HG03521 (cell line): ENCODE measurements at regions not wholly inside any gene's neighbourhood (a gene's known extent, or its start where the extent isn't known, plus 50 kb on each side); places are given as distances from the start of the nearest gene placed in this dataset.

Source experiments
- ATAC-seq: cut with Tn5 transposase; IDR thresholded peaks from one replicate; pipeline ENCODE4 v1.9.1; 2021; ENCODE audit warnings: mild to moderate bottlenecking, moderate library complexity; ENCODE audit not compliant: unreplicated experiment

GRCh38 chr5:30765227-30765626 is 428.3 kb upstream of the CDH6 start:
- no peak for ATAC-seq

GRCh38 chr5:30764704-30765103 is 428.8 kb upstream of the CDH6 start:
- no peak for ATAC-seq

GRCh38 chr5:30759731-30760130 is 433.8 kb upstream of the CDH6 start:
- no peak for ATAC-seq

DNA sequence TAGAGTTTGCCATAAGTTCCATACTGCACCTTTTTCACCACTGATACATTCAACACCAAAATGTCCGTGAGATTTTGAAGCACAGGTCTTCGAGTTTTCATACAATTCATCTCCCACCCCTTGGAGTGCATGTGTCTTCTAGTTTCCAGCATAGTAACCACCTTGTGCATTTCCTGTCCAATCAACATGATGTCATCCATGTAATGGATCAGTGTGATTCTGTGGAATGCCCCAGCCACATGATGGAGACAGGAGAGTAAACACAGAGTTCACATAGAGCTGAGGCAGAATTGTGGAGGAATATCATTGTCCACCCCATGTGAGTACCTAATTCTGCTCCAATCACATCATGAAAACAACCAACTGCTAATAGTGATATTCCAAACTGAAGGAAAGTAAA is 441.5 kb upstream of the CDH6 start:
- no peak for ATAC-seq

GRCh38 chr5:30749971-30750370 is 443.5 kb upstream of the CDH6 start:
- ATAC-seq, result no peak

- no peak for ATAC-seq
Measured at GRCh38 chr5:30747412-30747811, 446.1 kb upstream of the CDH6 start.

DNA sequence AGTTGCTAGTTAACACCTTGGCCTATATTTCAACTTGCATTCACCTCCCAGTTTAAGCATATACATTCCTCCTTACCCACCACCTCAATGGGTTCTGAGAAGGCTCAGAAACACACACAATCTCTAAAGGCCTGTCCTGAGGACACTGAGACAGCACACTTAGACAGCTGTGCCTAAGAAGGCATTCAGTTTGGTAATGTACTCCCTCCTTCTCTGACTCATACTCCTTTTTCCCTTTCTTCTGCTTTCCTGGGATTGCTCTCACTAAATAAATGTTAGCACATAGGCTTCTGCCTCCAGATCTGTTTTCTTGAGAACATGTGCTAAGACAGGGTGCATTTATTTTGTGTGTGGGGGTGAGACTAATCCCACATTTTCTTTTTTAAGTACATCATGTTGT is 456.8 kb upstream of the CDH6 start:
- ATAC-seq, result no peak

- ATAC-seq, result no peak
Measured at GRCh38 chr5:30734118-30734517, 459.4 kb upstream of the CDH6 start.

GRCh38 chr5:30725073-30725472 is 468.4 kb upstream of the CDH6 start:
- no peak for ATAC-seq

- no peak for ATAC-seq
Measured at GRCh38 chr5:30698217-30698616, 495.3 kb upstream of the CDH6 start.

DNA sequence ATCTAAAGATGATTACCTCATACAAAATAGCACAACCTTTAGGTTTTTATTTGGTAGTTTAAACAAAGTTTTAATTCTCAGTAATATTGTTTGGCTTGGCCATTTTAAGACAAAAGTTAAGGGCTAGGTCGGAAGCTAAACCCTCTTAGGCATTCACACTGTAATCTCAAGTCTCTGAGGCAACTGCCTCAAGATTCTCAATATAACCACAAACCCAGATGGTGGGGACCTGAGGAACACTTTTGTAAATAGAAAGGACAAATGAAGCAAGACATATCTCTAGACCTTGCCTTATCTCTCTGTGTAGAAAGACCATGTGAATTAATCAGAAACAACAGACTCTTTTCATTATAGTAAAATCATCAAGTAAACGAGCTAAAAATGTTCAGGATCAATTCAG is 500.2 kb upstream of the CDH6 start:
- ATAC-seq, result no peak

GRCh38 chr5:30690931-30691330 is 502.6 kb upstream of the CDH6 start:
- ATAC-seq, result no peak

DNA sequence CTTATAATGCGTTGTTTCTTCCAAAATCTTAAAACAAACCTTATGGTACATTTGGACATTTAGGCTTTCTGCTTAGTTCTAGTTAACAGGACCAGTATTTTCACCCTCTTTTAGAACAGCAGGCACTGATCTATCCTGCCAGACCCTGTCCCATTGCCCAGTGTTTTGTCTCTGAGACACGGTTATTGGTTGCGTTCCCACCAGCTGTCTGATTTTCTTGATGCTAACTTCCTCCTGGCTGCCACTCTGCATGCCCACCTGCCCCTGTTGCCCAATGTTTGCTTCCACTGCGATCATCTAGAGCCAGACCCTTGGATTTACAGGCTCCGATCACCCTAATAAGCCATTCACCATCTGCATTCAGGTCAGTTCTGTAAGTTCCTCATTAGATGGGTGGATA is 506.0 kb upstream of the CDH6 start:
- no peak for ATAC-seq

GRCh38 chr5:30686530-30686929 is 507.0 kb upstream of the CDH6 start:
- ATAC-seq, result no peak

DNA sequence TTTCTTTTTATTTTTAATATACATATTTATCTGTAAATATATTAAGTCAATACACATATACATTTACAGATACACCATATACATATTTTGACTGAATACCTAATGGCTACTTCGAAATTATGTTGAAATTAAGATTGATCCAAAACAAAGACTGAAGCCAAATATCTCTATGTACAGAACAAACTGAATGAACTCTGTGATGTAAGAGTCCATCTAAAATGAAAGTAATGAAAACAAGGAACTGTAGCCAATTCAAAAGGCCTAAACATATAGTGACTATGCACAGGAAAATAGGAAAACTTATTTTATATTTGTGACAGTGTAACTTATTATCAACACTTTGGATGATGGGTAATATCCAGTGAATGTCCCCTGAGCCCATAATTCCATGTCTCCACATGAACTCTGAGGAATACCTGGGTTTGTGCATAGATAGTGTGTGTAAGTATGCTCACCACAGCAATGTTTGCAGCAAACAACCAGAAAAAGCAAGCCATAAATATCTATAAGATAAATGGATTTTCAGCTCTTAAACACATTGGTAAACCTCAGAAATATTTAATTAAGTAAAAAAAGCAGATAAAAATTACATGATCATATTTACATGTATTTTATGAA is 517.2 kb upstream of the CDH6 start:
- ATAC-seq, result no peak

DNA sequence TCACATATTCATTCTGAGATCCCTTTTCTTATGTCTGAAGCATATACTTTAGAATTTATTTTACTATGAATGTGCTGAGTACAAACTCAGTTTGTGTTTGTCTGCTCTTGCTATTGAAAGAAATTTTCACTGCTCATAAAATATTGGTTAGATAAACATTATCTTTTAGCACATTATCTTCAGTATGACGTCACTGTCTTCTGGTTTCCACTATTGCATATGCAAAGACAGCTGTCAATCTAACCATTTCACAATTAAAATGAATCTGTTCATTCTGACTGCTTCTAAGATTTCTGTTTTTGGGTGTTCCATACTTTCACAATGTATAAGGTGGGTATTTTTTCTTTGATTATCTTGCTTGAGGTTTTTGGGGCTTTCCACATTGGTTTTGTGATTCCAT is 526.2 kb upstream of the CDH6 start:
- ATAC-seq, result no peak

DNA sequence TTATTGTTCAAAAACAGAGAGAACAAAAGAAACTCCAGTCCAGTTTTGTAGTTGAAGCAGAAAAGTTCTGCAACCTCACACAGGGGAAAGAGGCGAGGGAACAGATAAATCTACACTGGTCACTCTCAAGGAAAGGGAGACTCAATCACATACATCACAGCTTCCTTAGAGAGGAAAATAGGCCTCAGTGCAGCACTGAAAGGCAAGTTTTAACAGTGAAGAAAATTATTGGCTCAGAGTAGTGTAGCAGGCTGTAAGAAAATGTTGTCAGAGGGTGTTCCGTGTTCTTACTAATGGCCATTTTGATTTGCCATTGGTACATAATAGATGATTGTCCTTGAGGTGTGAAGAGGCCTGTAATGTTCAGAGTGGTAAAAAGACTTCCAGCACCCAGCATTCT is 530.0 kb upstream of the CDH6 start:
- no peak for ATAC-seq

GRCh38 chr5:30662373-30662772 is 531.1 kb upstream of the CDH6 start:
- no peak for ATAC-seq

DNA sequence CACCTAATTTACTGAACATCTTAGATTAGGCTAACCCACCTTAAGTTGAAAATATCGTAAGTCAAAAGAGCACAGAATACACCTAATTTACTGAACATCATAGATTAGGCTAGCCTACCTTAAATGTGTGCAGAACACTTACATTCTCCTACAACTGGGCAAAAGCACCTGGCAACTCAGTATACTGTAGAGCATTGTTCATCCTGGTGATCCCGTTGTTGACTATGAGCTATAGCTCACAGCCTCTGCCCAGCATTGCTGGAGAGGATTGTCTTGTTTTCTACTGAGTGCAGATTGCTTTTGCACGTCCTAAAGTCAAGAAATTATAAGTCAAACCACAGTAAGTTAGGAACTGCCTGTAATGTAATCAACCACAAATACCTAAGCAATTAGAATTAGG is 531.8 kb upstream of the CDH6 start:
- no peak for ATAC-seq

- ATAC-seq, result no peak
Measured at GRCh38 chr5:30659417-30659816, 534.1 kb upstream of the CDH6 start.

DNA sequence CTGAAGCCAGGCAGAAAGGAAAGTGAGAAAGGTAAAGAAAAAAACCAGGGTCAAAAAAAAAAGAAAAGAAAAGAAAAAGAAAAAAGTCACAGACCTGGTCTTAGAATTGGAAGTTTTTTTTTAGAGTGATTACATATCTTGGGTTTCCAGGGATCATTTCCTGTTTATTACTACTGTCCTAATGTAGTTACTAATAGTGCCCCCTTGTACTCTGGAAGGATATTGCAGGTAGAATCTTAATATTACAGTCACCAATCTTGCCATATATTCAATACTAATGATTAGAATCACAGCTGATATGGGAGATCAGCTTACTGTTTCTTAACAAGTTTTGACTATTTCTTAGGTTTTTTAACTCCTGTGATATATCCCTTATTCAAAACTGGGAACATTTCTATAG is 543.2 kb upstream of the CDH6 start:
- no peak for ATAC-seq

DNA sequence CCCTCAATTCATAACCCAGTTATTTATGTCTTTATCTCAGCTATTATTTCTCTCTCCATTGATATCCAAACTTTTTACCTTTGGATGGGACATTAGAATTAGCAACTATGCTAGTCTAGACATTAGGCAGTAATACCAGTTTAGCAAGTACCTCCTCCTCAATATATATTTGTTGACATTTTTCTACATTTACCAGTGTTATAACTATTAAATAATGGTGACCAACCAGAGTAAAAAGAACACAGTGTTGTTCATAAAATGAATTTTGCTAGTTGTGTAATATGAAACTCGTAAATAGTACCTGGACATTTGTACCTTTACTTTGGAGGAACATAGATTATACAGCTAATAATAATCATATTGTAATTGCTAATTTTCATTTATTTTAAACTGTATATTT is 554.6 kb upstream of the CDH6 start:
- no peak for ATAC-seq

DNA sequence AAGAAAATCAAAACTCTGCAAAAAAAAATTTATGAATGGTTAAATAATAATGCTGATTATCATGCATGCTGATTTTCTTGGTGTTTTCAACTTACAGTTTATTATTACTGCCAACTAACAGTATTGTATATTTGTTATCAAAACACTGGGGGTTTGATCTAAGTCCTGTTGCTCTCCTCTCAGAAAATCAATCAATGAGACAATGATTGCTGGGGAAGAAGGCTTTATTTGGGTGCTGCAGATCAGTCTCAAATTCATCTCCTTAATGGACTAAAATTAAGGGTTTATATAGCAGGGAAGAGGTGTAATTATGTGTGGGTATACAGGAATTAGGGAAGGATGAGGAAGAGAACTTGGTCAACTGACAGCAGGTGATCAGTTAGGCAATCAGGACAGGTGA is 565.5 kb upstream of the CDH6 start:
- ATAC-seq, result no peak

DNA sequence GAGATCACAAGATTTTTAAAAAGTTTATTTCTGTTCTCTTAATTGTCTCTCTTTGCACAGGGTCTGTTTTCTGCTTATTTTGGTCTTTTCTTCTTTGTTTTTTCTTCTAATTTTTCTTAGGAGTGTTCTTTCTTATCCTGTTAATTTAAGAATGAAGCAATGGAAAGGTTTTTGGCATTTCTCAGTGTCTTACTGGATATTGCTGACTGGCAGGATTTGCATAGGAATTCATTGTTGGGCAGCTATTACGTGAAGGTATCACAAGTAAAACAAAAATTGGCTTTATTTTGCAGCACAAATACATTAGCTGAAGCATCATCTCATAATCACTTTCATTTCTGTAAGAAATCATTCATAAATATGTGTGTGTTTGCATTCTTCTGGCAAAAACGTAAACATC is 566.9 kb upstream of the CDH6 start:
- ATAC-seq, result no peak
